CD4-positive, alpha-beta T cell treated with Interleukin-6 at 100 ng/mL for 8 hours (primary cell): ENCODE measurements at regions not wholly inside any gene's neighbourhood (a gene's known extent, or its start where the extent isn't known, plus 50 kb on each side); places are given as distances from the start of the nearest gene placed in this dataset.
"Not testable (repeated sequence)": the region's sequence is repeated elsewhere in the genome, so short reads cannot be mapped to it uniquely, and the experiment has no call there.

Source experiments
- DNase-seq: peaks from one replicate; pipeline ENCODE4 v3.0.0-alpha.2; 2020; ENCODE audit warnings: mixed read lengths, low spot score

DNA sequence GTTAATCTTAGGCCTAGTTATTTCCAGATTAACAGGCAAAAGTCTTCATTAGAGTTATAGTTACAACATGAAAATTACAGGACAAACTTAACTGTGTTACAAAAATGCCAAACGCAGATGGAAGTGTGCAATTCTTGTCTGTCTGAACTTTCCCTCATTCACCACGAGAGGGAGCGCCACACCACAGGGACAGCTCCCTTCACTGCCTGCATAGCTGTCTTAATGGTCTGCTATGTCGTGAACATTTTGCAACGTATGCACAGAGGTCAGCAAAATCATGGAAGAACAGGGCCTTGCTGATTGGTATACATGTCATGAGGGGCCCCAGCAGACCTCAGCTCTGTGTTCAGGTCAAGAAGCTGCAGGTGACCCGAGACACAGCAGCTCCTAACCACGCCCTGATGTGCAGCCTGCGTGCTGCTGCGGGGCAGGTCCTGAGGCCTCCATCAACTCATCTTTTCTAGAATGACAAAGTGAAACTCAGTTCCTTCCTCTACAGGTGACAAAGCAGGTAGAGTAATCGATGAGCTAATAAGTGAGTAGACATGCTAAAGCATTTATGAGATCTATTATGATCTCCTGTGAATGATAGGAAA lies 78.8 kb upstream of the ATP8B1 start:
- DNase-seq: peak; percentile 45

- not testable (repeated sequence) for DNase-seq
Observed at GRCh38 chr18:57879924-57880323, 76.8 kb upstream of the ATP8B1 start.

DNA sequence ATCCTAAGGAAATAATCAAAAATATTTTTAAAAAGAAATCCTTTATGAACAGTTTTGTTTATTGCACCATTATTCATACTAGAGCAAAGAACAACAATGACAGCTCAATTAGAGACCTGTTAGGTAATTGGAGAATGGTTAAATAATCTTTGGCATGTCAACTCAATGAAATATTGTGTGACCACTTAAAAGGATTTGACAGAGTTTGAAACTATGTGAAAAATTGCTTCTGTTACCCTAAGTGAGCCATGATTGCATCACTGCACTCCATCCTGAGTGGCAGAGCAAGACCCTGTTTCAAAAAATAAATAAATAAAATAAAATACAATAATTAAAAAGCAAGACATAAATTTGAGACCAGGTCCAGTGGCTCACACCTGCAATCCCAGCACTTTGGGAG lies 66.1 kb upstream of the ATP8B1 start:
- no peak for DNase-seq

- DNase-seq: no peak
Observed at GRCh38 chr18:57866355-57866754, 63.2 kb upstream of the ATP8B1 start.

GRCh38 chr18:57864615-57865121 lies 61.6 kb upstream of the ATP8B1 start:
- DNase-seq: no peak

GRCh38 chr18:57863706-57864105 lies 60.6 kb upstream of the ATP8B1 start:
- DNase-seq: no peak

DNA sequence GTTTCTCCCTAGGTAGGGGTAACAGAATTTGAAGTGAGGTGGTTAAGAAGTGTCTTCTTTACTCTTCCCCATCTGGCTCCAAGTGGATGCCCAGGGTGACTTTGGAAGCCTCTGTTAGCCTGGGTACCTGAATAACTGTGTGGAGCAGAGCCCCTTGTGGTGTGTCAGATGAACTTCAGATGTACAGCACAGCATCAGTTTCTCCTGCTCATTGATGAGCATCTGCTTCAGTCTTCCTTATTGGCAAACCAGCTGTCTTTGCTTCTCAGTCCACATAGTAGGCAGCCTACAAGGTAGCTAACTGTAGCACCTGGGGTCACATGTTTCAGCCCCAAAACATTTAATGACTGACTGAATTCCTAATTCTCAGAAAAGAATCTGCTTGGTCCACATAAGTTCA lies 56.2 kb upstream of the ATP8B1 start:
- DNase-seq: no peak

DNA sequence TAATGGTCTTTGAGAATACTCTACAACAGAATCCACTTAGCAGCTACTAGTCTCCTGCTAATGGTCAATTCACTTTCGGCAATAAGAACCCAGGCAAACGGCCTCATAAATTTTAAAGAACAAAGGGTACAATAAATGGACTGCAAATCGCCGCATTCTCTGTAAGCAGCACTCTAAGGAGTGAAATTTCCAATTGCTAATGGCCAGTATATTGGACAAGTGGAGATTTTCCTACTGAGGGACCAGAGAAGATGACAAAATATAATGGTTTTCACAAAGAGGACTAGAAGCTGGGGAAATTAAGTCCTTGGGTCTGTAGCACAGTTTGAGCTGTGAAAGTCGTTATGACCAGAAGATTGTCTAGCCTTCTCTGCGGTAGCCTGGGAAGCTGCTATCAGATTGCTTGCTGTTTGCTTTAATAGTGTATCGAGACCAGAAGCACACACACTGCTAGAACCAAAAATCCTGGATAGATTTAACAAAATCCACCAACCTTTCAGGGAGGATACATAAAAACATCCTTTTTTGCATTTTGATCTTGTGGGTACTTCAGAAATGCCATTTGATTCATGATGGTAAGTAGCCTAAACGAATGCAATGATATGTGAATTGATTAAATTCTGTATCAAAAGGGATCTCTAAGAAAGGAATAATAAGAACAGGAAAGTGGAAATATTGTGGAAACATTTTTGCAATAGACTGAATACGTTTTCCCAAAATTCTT lies 53.6 kb upstream of the ATP8B1 start:
- DNase-seq: no peak

- DNase-seq: no peak
Observed at GRCh38 chr18:57856128-57856527, 53.0 kb upstream of the ATP8B1 start.

DNA sequence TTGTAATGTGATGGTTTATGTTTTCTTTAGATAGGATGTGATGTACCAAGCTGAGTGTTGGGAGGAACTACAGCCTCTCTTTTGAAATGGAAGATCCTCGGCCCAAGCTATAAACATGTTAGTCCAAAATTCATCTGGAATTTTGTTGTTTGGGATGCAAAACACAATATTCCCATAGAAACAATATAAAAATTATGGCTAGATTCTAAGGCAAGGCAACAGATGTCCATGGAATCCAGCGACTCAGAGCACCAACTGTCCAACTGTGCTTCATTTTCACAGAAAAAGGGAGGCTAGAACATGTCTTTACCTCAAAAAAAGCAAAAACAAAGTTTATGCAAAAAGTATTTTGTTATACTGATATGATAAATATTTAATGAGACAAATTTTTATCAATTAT lies 52.4 kb upstream of the ATP8B1 start:
- DNase-seq: no peak

DNA sequence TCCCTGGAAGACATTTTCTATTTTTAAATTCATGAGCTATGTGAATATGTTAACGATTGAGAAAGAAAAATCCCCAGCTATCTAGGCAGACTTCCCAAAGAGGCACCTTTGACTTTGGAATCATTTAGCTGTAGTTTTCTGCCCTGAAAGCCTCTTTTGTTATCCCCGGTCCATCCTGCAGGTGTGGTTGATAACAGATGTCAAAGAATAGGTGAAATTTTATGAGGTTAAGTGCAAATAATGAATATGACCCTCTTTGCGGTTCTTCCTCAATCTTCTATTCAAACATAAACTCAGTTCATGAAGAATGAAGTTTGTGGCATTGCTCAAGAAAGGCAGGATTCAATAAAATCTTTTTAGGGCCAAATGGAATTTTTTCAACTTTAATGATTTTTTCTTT lies 51.6 kb upstream of the ATP8B1 start:
- no peak for DNase-seq

GRCh38 chr18:57853864-57854263 lies 50.7 kb upstream of the ATP8B1 start:
- no peak for DNase-seq

- DNase-seq: no peak
Observed at GRCh38 chr18:57853133-57853532, 50.0 kb upstream of the ATP8B1 start.
